CD14-positive monocyte (primary cell): ENCODE measurements at regions not wholly inside any gene's neighbourhood (a gene's known extent, or its start where the extent isn't known, plus 50 kb on each side); places are given as distances from the start of the nearest gene placed in this dataset.

ENCODE experiments used
- DNase-seq, 3 donors: peaks; one replicate each; pipeline ENCODE4 v3.0.0-alpha.2; 2011 to 2022
- H2AFZ ChIP-seq: 2 replicates; pipeline ENCODE4 v1.6.0; 2012; ENCODE audit warnings: mild to moderate bottlenecking, low read depth, low read length, inconsistent platforms; ENCODE audit not compliant: insufficient read depth, poor library complexity, severe bottlenecking
- H3K27ac ChIP-seq, 2 donors: 1 replicate in 1 of 2; 2 replicates in 1 of 2; pipeline ENCODE4 v1.5.1; 2012 to 2013; ENCODE audit warnings: low read length in 2 of 2, control low read depth in 1 of 2, inconsistent platforms in 1 of 2, low read depth in 1 of 2, mild to moderate bottlenecking in 1 of 2
- H3K27me3 ChIP-seq, 2 donors: one replicate each; pipeline versions ENCODE4 v1.6.0 to v1.6.1; 2011 to 2013; ENCODE audit warnings: low read length in 2 of 2; ENCODE audit not compliant: control insufficient read depth in 2 of 2, insufficient read depth in 2 of 2
- H3K36me3 ChIP-seq, 2 donors: replicated peaks in 1 of 2; 1 replicate in 1 of 2; 2 replicates in 1 of 2; pipeline versions ENCODE4 v1.5.1 to v1.6.1; 2012 to 2013; ENCODE audit warnings: low read length in 2 of 2, control low read depth in 1 of 2, inconsistent platforms in 1 of 2, mild to moderate bottlenecking in 1 of 2; ENCODE audit not compliant: insufficient read depth in 2 of 2, control insufficient read depth in 1 of 2
- H3K4me1 ChIP-seq, 2 donors: 1 replicate in 1 of 2; 2 replicates in 1 of 2; pipeline versions ENCODE4 v1.5.1 to v1.6.1; 2012 to 2013; ENCODE audit warnings: low read length in 2 of 2, control low read depth in 1 of 2, inconsistent platforms in 1 of 2, mild to moderate bottlenecking in 1 of 2, moderate library complexity in 1 of 2; ENCODE audit not compliant: insufficient read depth in 2 of 2, control insufficient read depth in 1 of 2
- H3K4me2 ChIP-seq: replicated peaks from 2 replicates; pipeline ENCODE3; 2012; ENCODE audit warnings: low read length, moderate library complexity, mild to moderate bottlenecking; ENCODE audit not compliant: poor library complexity, severe bottlenecking; ENCODE audit errors: extremely low read depth
- H3K4me3 ChIP-seq, 3 experiments: fragments of 200-600 bp in 1 of 3; sonication (generic) in 1 of 3; replicated peaks in 1 of 3; 1 replicate in 2 of 3; 2 replicates in 1 of 3; pipeline ENCODE4 v1.5.1; 2011 to 2013; ENCODE audit warnings: low read length in 3 of 3, mild to moderate bottlenecking in 3 of 3, control low read depth in 2 of 3, low read depth in 2 of 3, inconsistent platforms in 1 of 3, moderate library complexity in 1 of 3
- H3K79me2 ChIP-seq: 2 replicates; pipeline ENCODE4 v1.6.0; 2012; ENCODE audit warnings: mild to moderate bottlenecking, control low read depth, inconsistent platforms, low read length, moderate library complexity; ENCODE audit not compliant: insufficient read depth
- H3K9ac ChIP-seq: 2 replicates; pipeline ENCODE4 v1.6.0; 2017; ENCODE audit warnings: low read length, mild to moderate bottlenecking; ENCODE audit not compliant: insufficient read depth, poor library complexity, severe bottlenecking
- H3K9me3 ChIP-seq, 2 donors: replicated peaks in 1 of 2; 1 replicate in 1 of 2; 2 replicates in 1 of 2; pipeline versions ENCODE4 v1.5.1 to v1.6.1; 2012 to 2013; ENCODE audit warnings: low read length in 2 of 2, control low read depth in 1 of 2; ENCODE audit not compliant: control insufficient read depth in 1 of 2, insufficient read depth in 1 of 2
- H4K20me1 ChIP-seq: 2 replicates; pipeline ENCODE4 v1.6.0; 2012; ENCODE audit warnings: mild to moderate bottlenecking, low read length, control low read depth, moderate library complexity; ENCODE audit not compliant: insufficient read depth
- H3K27ac Mint-ChIP-seq, 7 donors: one replicate each; pipeline ENCODE4 v1.8.0; 2020; ENCODE audit warnings: mild to moderate bottlenecking in 7 of 7, mixed read lengths in 7 of 7, moderate library complexity in 6 of 7, inconsistent platforms in 2 of 7
- H3K27me3 Mint-ChIP-seq, 3 donors: one replicate each; pipeline ENCODE4 v1.8.0; 2021 to 2022; ENCODE audit warnings: low read depth in 3 of 3, mild to moderate bottlenecking in 3 of 3, mixed read lengths in 3 of 3, moderate library complexity in 3 of 3, inconsistent platforms in 1 of 3
- H3K36me3 Mint-ChIP-seq, 2 donors: one replicate each; pipeline ENCODE4 v1.8.0; 2020; ENCODE audit warnings: mixed read lengths in 2 of 2, inconsistent platforms in 1 of 2, mild to moderate bottlenecking in 1 of 2
- H3K4me1 Mint-ChIP-seq: one replicate; pipeline ENCODE4 v1.8.0; 2020; ENCODE audit warnings: mild to moderate bottlenecking, mixed read lengths
- H3K4me3 Mint-ChIP-seq, 2 donors: one replicate each; pipeline ENCODE4 v1.8.0; 2020; ENCODE audit warnings: mild to moderate bottlenecking in 2 of 2, mixed read lengths in 2 of 2, moderate library complexity in 1 of 2
- H3K9me3 Mint-ChIP-seq, 7 donors: one replicate each; pipeline ENCODE4 v1.8.0; 2020 to 2022; ENCODE audit warnings: mixed read lengths in 7 of 7, mild to moderate bottlenecking in 6 of 7, moderate library complexity in 6 of 7, inconsistent platforms in 2 of 7
- CTCF ChIP-seq: fragments of 200-600 bp; IDR thresholded peaks from one replicate; pipeline ENCODE4 v1.8.0; 2022; ENCODE audit warnings: antibody characterized with exemption, mild to moderate bottlenecking
- WGBS: methylation state at CpG from one replicate; pipeline ENCODE4 v1.1.5; 2013; ENCODE audit warnings: missing lambda C conversion rate; ENCODE audit not compliant: insufficient coverage; 5-methylcytosine and 5-hydroxymethylcytosine counted together
- intact Hi-C, 2 donors: fragments of 100-400 bp; cut with micrococcal nuclease; formaldehyde crosslinking; loops; one replicate each; pipeline versions ENCODE4 v1.15.0 to v1.15.1; 2023

DNA sequence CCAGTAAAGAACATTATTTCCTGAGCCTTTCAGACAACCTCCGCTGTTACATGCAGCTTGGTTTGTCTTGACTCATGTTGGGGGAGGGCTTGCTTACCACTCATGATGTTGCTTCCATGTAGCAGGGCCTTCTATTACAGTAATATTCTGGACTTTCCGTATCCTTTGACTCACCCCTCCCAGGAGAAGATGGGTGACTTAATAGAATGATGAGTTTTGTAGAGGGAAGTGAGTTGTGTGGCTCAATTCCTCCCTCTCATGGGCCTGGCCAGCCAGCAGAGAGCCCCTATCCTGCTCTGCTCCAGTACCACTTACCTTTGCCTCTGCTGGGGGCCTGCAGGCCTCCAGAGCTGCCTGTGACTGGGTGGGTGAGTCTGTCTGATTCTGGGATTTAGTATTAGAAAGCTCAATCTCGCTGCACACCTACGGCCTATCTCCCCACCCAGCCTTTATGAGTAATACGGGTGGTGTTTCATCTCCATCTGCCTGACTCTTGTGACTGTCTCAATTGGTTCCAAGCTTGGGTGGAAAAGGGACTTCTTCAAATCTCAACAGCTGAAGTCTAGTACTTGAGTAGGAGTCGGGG lies 52.6 kb upstream of the KLF9 start:
- peaks cover 0 to 3% (median 0%) of the 10 kb centered on the region in 3 donors for H3K27me3 Mint-ChIP-seq
- no peaks in the 10 kb centered on the region for H3K9me3 Mint-ChIP-seq
- H3K4me3 Mint-ChIP-seq = no peak overlapping the region
- no peak for TF ChIP-seq CTCF
- DNase-seq = peak; percentile 62 to 84 (median 62)
- H4K20me1 ChIP-seq = no peaks in the 10 kb centered on the region
- H3K9ac ChIP-seq = no peak overlapping the region
- intact Hi-C loops = no loop called here
- no peaks in the 10 kb centered on the region for H3K79me2 ChIP-seq
- H3K27ac Mint-ChIP-seq = peak overlapping the region; percentile 64 to 88 (median 79)
- H3K4me1 ChIP-seq = peaks cover 0 to 5% of the 10 kb centered on the region in 2 donors
- peaks cover 16% of the 10 kb centered on the region for H3K4me1 Mint-ChIP-seq
- H3K4me2 ChIP-seq = no peak overlapping the region
- H3K27ac ChIP-seq = peak overlapping the region in 1 of 2 donors; percentile 64
- H3K4me3 ChIP-seq = no peak overlapping the region
- peaks cover 0 to 4% of the 10 kb centered on the region in 2 donors for H3K36me3 Mint-ChIP-seq
- no peaks in the 10 kb centered on the region for H3K9me3 ChIP-seq
- no peaks in the 10 kb centered on the region for H3K27me3 ChIP-seq
- WGBS = 77% methylated on average over 2 of the region's 6 CpGs
- H3K36me3 ChIP-seq = no peaks in the 10 kb centered on the region
- H2AFZ ChIP-seq = no peak overlapping the region

DNA sequence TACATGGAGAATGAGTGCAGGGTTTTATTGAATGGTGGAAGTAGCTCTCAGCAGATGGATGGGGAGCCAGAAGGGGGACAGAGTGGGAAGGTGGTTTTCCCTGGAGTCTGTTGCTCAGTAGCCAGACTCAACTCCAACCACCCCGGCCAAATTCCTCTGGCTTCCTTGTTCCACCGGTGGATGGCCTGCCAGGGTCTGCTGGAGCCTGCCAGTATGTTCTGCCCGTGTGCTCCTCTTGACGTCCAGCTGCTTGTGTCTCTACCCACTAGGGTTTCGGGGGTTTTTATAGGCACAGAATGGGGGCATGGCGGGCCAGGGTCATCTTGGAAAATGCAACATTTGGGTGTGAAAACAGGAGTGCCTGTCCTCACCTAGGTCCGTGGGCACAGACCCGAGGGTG lies 51.4 kb upstream of the KLF9 start:
- no peak overlapping the region for H3K4me3 ChIP-seq
- WGBS = 91% methylated on average over 6 of the region's 8 CpGs
- intact Hi-C loops = no loop called here

More for the DNA sequence above, 51.4 kb upstream of the KLF9 start:
- Mint-ChIP-seq H3K36me3 (peaks cover 0 to 4% of the 10 kb centered on the region in 2 donors), H3K4me1 (peaks cover 16% of the 10 kb centered on the region), H3K9me3 (no peaks in the 10 kb centered on the region), H3K27me3 (peaks cover 0 to 3% (median 2%) of the 10 kb centered on the region in 3 donors), H3K4me3 (no peak overlapping the region), H3K27ac (peak overlapping the region in 1 of 7 donors; percentile 24)
- Histone ChIP-seq H3K4me2 (no peak overlapping the region), H3K27ac (no peak overlapping the region), H3K4me1 (peaks cover 0 to 5% of the 10 kb centered on the region in 2 donors), H3K9ac (no peak overlapping the region), H3K27me3 (no peaks in the 10 kb centered on the region), H4K20me1 (no peaks in the 10 kb centered on the region), H3K9me3 (no peaks in the 10 kb centered on the region), H3K79me2 (no peaks in the 10 kb centered on the region), H2AFZ (peak overlapping the region; percentile 24), H3K36me3 (no peaks in the 10 kb centered on the region)
- no peak for TF ChIP-seq CTCF
- no peak for DNase-seq
